Suprapubic skin (tissue), 4 donors: ENCODE measurements at regions not wholly inside any gene's neighbourhood (a gene's known extent, or its start where the extent isn't known, plus 50 kb on each side); places are given as distances from the start of the nearest gene placed in this dataset.

Experiments
- EP300 ChIP-seq: sonication (generic); formaldehyde crosslinking; IDR thresholded peaks from one replicate; pipeline ENCODE4 v1.6.1; 2017; ENCODE audit warnings: antibody characterized with exemption
- POLR2A ChIP-seq, 2 donors: fragments of 450-650 bp; IDR thresholded peaks; one replicate each; pipeline ENCODE4 v1.6.1; 2017; ENCODE audit warnings: antibody characterized with exemption in 2 of 2, mild to moderate bottlenecking in 2 of 2, moderate library complexity in 2 of 2
- POLR2AphosphoS5 ChIP-seq, 3 donors: sonication (generic); formaldehyde crosslinking; IDR thresholded peaks; one replicate each; pipeline ENCODE4 v1.6.1; 2017; ENCODE audit warnings: antibody characterized with exemption in 3 of 3
- TF ChIP-seq, protein P1 (sequence below), 2 donors: fragments of 200-600 bp in 1 of 2; fragments of 450-650 bp in 1 of 2; sonication (generic) in 1 of 2; IDR thresholded peaks; one replicate each; pipeline ENCODE4 v1.5.1; 2016 to 2019; ENCODE audit warnings: antibody characterized with exemption in 2 of 2, mild to moderate bottlenecking in 1 of 2, moderate library complexity in 1 of 2

DNA sequence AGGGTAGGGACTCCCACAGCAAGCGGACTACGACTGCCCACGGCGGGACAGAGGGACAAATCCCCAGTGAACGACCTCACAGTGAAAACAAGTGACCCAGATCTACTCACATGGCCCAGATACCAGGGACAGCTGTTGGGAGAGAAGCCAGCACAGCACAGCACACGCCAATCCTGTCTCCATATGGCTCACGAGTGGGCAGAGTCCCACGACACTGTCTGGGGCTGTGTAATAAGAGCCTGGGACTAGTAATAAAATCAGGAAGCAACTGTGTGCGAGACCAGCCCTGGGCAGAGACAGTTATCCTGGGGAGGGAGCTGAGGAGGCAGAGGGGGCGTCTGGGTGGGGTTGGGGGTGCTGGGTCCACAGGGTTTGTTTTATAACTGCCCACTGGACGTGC, 385.0 kb downstream of the CTTN start:
- TF ChIP-seq EP300 (no peak), POLR2A (IDR thresholded peaks at IDR 0.05) (no peak), POLR2AphosphoS5 (IDR thresholded peaks at IDR 0.05) (no peak)
- TF ChIP-seq, protein P1, sequence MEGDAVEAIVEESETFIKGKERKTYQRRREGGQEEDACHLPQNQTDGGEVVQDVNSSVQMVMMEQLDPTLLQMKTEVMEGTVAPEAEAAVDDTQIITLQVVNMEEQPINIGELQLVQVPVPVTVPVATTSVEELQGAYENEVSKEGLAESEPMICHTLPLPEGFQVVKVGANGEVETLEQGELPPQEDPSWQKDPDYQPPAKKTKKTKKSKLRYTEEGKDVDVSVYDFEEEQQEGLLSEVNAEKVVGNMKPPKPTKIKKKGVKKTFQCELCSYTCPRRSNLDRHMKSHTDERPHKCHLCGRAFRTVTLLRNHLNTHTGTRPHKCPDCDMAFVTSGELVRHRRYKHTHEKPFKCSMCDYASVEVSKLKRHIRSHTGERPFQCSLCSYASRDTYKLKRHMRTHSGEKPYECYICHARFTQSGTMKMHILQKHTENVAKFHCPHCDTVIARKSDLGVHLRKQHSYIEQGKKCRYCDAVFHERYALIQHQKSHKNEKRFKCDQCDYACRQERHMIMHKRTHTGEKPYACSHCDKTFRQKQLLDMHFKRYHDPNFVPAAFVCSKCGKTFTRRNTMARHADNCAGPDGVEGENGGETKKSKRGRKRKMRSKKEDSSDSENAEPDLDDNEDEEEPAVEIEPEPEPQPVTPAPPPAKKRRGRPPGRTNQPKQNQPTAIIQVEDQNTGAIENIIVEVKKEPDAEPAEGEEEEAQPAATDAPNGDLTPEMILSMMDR (IDR thresholded peaks at IDR 0.05) = no peak
